G401.6 (cell line): ENCODE measurements at regions not wholly inside any gene's neighbourhood (a gene's known extent, or its start where the extent isn't known, plus 50 kb on each side); places are given as distances from the start of the nearest gene placed in this dataset.

Experiments
- FAIRE-seq: peaks from 2 replicates; lab custom pipeline; 2012; peaks lifted over from hg19 to GRCh38; lab: Jason Lieb, UNC

DNA sequence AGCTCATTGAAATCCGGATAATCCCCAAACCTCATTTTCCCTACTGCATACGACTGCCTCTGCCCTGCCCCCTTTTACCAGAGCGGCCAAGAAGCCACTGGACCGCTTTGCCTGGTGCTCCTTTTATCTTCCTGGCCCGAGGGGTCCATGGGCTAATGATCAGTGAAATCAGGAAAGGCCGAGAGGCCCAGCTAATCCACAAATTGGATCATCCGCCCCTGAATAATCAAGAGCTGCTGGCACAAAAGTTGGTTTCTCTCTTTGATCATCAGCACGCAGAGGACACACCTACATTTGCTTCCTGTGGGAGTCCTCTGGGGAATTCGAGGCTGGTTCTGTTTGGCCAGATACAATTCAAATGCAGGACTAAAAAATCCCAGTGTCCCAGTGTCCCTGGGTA is 144.5 kb downstream of the INSIG2 start:
- no peak for FAIRE-seq

DNA sequence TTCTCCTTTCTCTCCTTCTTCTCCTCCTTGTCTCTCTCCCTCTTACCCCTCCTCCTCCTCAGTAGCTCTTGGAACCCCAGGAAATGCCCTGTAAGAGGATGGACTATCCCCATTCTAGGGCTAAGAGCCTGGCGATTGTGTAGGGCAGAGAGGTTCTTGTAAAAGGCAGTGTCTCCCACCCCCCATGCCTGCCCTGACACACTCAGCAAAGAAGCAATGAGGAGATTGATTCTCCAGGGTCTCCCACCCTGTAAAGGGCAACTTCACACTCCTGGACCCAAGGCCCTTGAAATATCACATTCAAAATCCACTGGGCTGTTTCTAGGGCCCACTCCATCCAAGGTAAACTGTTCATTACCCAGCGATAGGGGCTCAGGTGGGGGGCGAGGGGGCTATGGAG is 144.1 kb downstream of the INSIG2 start:
- no peak for FAIRE-seq

DNA sequence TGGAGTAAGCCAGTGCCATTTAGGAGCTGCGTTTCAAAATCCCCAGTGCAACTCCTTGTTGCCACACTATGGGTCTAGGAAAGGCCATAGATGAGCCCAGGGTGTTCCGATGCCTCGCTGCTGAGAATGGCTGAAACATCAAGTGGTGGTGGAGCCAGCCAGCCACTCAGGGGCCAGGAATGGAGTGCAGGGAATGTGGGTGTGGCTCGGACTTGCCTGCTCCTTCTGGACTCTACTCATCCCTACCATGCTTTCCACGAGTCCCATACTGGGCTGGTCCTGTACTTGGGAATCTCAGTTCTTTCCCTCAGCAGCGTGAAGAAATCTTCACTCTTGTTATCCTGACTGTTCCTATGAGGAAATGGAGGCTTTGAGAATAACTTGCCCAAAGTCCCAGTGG is 143.5 kb downstream of the INSIG2 start:
- FAIRE-seq = no peak

GRCh38 chr2:118227698-118228508 is 139.6 kb downstream of the INSIG2 start:
- FAIRE-seq = no peak

DNA sequence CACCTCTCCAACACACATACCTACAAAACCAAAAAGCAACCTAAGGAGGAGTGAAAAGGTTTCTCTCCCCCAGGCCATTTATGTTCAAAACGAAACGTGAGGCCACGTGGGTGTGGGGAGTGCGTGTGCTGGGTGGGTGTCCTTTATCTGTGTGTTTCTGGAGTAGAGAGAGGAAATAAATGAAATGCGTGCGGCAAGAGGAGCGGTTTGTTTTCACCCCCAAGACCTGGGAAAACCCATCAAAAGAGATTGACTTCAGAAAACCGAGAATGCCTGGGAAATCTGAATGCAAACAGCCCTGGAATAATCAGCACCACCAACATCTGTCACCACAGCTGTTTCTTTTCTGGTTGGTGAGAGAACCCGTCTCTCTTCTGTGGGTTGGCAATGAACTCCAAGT is 137.4 kb downstream of the INSIG2 start:
- no peak for FAIRE-seq

DNA sequence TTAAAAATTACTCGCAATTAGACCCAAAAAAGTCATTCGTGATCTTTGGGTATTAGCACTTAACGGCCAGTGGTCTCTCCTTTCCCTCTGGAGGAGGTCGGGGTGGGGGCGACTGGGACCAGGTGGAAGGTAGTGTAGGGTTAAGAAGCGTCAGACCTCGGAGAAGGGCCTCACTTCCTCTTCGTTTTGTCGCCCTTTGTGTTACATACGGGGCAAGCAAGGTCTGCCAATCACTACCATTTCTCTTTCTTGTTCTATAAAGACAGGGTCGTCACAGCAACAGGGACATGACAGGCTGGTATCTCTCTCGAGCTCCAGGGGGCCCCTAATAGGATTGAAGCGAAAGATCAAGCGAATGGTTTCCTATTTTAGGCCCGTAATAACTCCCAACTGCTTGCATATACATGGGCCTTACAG is 136.6 kb downstream of the INSIG2 start:
- no peak for FAIRE-seq

DNA sequence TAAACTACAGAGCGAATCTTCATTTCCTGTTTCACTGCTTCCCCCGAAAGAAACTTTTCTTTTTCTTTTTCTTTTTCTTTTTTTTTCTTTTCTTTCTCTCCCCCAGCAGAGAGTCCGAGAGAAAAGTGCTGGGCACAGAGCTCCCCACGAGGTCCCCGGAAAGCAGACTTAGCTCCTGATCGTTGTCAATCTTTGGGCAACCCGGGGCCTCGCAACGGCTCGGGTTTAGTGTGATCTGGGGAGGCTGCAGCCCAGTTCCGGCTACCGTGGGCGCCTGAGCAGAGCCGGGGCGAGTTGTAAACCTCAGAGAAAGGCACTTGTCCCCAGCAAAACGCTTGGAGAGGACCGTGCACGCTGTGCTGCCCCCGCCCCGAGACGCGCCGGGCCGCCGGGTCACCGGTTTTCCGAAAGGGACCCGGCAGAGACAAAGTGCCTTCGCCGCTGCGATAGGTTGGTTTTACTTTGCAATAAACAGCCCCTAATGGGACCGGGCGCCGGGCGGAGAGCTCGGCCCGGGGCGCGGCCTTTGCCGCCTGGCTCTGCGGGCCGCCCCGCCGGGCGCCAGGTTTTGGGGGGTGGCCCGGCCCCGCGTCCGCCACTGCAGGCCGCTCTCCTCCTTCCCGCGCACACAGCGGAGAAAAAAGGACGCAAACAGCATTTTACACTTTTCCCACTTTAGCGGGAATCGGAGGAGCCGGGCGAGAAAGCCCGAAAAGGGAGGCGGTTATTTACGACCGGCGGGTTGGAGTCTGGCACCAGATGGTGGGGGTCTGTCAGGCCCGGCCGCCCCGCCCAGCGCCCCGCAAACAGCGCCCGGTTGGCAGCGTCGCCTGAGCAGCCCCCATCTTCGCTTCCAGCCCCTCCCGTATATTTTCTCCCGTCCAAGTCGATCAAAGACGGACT is 136.0 kb downstream of the INSIG2 start:
- FAIRE-seq = no peak

GRCh38 chr2:118223511-118223991 is 135.3 kb downstream of the INSIG2 start:
- FAIRE-seq = no peak

DNA sequence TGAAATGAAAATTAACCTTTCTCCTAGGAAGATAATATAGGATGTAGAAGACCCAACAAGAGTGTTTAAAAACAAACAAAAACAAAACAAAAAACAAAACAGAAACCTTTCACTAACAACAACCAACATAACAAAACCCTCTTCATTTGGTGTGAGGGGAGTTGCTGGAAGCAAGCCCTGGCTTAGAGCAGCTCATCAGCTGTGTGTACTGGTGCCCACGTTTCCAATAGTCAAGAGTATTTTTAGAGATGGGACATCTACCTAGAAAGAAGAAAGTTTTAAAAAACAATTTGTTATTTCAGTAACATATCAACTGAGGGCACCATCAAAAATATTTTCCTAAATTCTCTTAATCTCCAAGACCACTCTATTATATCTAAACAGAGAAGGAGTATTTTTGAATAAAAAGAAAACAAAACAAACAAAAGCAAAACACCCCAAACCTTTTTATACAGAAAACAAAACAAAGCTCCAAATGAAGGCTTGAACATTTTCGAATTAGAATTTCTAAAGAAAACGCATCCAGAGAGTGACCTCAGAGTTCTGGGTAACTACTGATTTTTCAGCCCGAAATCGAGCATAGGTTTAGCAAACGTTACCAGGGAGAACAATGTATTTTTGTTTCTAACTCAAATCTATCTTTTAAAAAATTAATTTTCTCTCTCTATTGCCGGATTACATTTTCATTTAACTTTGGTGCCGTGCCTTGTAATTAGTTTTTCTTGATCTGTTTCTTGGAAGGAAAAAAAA is 134.6 kb downstream of the INSIG2 start:
- FAIRE-seq = no peak

DNA sequence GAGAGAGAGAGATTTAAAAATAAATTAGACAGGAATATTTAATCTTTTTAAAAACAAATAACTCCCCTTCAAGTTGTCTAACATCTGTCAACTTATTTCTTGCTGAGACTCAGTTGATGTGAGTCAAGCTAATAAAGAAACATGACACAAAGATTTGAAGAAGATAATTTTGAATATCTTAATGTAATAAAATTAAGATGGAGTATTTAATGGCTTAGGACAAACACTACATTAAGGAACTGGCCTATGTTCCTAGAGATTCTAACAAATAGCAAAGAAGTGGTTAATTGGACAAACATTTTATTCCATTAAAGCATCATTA is 134.0 kb downstream of the INSIG2 start:
- no peak for FAIRE-seq

DNA sequence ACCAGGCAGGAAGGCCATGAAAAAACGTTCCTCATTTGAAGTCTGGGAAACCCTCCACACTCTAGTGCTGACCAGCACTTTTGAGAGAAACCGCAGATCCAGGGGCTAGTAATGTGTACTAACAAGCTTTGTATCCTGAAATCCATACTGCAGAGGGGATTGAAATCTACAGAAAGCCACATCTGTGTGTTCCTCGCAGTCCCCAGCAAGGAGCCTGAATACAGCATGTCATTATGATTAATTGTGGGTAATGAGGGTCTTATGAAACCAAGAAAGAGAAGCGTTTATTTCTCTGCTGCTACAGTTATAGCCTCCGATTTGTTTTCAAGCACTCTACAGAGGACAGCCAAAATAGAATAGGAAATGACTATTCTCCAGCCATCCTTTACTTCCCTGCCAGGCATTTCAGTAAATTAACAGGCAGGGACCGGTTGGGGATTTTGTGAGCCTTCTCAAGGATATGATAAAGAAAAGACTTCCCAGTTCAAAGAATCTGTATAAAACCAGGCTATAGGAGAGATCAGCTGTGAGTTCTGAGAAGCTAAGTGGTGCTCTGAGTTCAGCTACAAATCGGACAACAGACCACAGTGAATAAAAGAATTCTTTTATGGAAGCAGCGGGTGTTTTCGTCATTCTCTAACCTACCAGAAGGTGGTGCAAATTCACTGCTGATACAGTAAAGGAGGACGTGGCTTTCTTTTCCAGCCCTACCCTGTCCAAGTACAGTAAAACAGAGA is 133.4 kb downstream of the INSIG2 start:
- FAIRE-seq = peak; percentile 87

DNA sequence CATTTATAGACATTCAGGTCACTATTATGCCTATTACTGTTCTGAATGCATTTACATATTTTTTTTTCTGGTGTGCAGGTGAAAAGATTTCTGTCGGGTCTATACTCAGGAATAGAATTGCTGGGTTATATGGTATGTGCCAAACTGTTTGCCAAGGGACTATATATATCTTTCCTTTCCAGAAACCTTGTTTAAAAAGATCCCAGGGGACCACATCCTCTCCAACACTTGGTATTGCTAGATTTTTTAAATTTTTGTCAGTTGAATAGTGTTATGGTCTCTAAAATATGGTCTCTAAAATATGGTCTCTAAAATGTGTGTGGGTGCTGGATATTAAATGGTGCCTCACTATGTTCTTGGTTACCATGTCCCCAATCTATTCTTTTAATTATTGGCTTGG is 131.3 kb downstream of the INSIG2 start:
- FAIRE-seq = no peak

- no peak for FAIRE-seq
These were observed 128.0 kb downstream of the INSIG2 start for GRCh38 chr2:118216224-118216623.

DNA sequence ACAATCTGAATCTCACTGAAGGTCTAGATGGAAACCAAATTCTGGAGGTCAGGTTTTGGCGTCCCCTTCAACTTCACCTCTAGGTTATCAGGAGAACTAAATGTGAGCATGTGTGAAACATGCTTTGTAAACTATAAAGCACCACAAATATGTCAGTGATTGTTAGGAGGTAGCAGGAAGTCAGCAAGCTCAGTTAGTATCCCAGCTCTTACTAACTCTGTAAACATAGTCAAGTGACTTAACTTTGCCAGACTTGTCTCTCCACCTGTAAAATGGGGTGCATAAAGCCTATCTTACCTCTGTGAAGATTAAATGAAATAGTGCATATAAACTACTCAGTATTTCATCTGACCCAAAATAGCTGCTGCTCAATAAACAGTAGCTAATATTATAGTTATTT is 121.5 kb downstream of the INSIG2 start:
- FAIRE-seq = no peak

DNA sequence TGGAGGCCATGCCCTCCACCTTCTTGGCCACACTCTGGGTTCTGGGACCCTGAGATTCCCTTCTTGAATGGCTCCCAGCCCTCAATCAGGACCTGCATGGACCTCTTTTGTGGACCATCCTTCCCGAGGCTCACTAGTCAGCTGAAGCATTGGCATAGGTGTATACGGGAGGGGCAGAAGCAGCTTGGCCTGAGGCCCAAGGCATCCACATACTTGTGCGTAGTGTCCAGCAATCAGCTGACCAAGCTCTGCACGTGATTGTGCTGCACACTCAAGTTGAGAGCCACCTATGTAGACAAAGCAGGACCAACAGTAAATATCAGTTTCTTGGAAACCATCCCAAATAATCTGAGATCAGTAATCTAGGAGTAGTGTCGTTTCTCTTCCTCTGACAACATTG is 119.6 kb downstream of the INSIG2 start:
- FAIRE-seq = no peak

GRCh38 chr2:118202707-118203303 is 114.5 kb downstream of the INSIG2 start:
- no peak for FAIRE-seq

- no peak for FAIRE-seq
These were observed 110.0 kb downstream of the INSIG2 start for GRCh38 chr2:118198268-118198667.

- FAIRE-seq = no peak
These were observed 108.9 kb downstream of the INSIG2 start for GRCh38 chr2:118197011-118197675.

DNA sequence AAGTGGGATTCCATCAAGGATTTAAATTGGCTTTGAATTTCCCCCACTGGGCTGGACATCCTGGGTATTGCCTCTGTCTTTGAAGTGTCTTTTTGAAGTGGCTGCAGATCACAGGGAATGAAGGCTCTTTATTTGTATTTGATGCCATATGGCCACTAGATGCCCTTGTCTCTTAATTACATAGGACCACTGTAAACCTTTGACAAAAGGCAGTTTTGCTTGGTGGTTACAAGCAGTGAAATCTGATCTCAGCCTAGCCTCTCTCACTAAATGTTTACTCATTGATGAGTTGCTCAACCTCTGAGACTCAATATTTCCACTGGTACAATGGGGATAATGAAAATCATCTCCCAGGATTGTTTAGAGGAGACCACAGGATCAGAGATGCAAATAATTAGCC is 102.2 kb downstream of the INSIG2 start:
- no peak for FAIRE-seq

DNA sequence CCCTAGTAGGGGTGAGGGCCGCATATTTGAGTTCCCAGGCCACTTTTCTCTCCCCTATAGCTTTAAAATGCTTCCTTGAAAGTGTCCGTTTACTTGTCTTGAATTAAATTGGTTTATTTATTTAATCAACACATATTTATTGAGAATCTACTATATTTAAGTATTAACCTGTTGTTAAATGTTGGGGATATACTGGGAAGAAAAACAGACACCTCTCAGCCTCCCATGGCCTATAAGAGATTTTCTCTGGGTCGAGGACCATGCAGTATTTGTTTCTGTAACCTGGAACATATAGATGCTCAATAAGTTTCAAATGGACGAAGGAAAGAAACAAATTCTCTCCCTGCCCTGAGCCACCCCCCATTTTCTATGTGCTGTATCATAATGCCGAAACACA is 98.6 kb downstream of the INSIG2 start:
- no peak for FAIRE-seq
